GM12892 (cell line): ENCODE measurements at regions not wholly inside any gene's neighbourhood (a gene's known extent, or its start where the extent isn't known, plus 50 kb on each side); places are given as distances from the start of the nearest gene placed in this dataset.

Experiments
- POLR2A ChIP-seq: IDR thresholded peaks from 2 replicates; pipeline ENCODE4 v1.6.1; 2011; ENCODE audit warnings: low read depth, low read length, control low read depth
- POLR2AphosphoS5 ChIP-seq: IDR thresholded peaks from 2 replicates; pipeline ENCODE4 v1.6.1; 2011; ENCODE audit warnings: low read depth, low read length, control low read depth
- TAF1 ChIP-seq: IDR thresholded peaks from 2 replicates; pipeline ENCODE4 v1.6.1; 2011; ENCODE audit warnings: low read depth, mild to moderate bottlenecking, control low read depth, low read length, borderline replicate concordance

- TF ChIP-seq POLR2AphosphoS5 (no peak), POLR2A (no peak), TAF1 (no peak)
These were observed 181.7 kb upstream of the COPS8 start for GRCh38 chr2:236903978-236904377.
